ENCODE measurements at regions not wholly inside any gene's neighbourhood (a gene's known extent, or its start where the extent isn't known, plus 50 kb on each side); places are given as distances from the start of the nearest gene placed in this dataset.
"Not testable (repeated sequence)": the region's sequence is repeated elsewhere in the genome, so short reads cannot be mapped to it uniquely, and the experiment has no call there.

DNA sequence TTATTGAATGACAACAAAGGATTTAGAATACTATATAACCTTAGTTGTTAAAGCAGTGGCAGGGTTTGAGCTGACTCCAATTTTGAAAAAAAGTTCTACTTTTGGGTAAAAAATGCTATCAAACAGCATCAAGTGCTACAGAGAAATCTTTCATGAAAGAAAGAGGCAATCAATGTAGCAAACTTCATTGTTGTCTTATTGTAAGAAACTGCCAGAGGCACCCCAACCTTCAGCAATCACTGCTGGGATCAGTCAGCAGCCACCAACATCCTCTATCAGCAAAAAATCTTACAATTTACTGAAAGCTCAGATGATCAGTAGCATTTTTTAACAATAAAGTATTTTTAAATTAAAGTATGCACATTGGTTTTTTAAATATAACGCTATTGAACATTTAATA lies 4754.7 kb upstream of the OR11H1 start:
- TF ChIP-seq, protein P1, sequence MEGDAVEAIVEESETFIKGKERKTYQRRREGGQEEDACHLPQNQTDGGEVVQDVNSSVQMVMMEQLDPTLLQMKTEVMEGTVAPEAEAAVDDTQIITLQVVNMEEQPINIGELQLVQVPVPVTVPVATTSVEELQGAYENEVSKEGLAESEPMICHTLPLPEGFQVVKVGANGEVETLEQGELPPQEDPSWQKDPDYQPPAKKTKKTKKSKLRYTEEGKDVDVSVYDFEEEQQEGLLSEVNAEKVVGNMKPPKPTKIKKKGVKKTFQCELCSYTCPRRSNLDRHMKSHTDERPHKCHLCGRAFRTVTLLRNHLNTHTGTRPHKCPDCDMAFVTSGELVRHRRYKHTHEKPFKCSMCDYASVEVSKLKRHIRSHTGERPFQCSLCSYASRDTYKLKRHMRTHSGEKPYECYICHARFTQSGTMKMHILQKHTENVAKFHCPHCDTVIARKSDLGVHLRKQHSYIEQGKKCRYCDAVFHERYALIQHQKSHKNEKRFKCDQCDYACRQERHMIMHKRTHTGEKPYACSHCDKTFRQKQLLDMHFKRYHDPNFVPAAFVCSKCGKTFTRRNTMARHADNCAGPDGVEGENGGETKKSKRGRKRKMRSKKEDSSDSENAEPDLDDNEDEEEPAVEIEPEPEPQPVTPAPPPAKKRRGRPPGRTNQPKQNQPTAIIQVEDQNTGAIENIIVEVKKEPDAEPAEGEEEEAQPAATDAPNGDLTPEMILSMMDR (IDR thresholded peaks at IDR 0.05; ENCODE audit: poor library complexity) = not testable (repeated sequence)
- TF ChIP-seq EZH2 (IDR thresholded peaks at IDR 0.05; ENCODE audit: borderline replicate concordance); EZH2phosphoT487 (IDR thresholded peaks at IDR 0.05; ENCODE audit: low read depth, severe bottlenecking, unreplicated experiment): not testable (repeated sequence)
